ENCODE measurements at regions not wholly inside any gene's neighbourhood (a gene's known extent, or its start where the extent isn't known, plus 50 kb on each side); places are given as distances from the start of the nearest gene placed in this dataset.
A peak's percentile ranks its signal among the peaks of the same experiment; 100 is the strongest.

- no peak for DNase-seq
Observed at GRCh38 chr11:35868491-35868890, 75.4 kb upstream of the LDLRAD3 start.

- DNase-seq = no peak
Observed at GRCh38 chr11:35873721-35874120, 70.1 kb upstream of the LDLRAD3 start.

- DNase-seq = no peak
Observed at GRCh38 chr11:35874751-35875450, 69.0 kb upstream of the LDLRAD3 start.

- no peak for DNase-seq
Observed at GRCh38 chr11:35875466-35875865, 68.4 kb upstream of the LDLRAD3 start.

- DNase-seq = no peak
Observed at GRCh38 chr11:35876786-35877185, 67.1 kb upstream of the LDLRAD3 start.

GRCh38 chr11:35878741-35879140 lies 65.1 kb upstream of the LDLRAD3 start:
- DNase-seq = no peak

- no peak for DNase-seq
Observed at GRCh38 chr11:35879361-35879760, 64.5 kb upstream of the LDLRAD3 start.

- DNase-seq = no peak
Observed at GRCh38 chr11:35886759-35887158, 57.1 kb upstream of the LDLRAD3 start.

GRCh38 chr11:35887737-35888136 lies 56.1 kb upstream of the LDLRAD3 start:
- DNase-seq = no peak

- no peak for DNase-seq
Observed at GRCh38 chr11:35888961-35889360, 54.9 kb upstream of the LDLRAD3 start.

- DNase-seq = no peak
Observed at GRCh38 chr11:35891096-35891495, 52.8 kb upstream of the LDLRAD3 start.

- no peak for DNase-seq
Observed at GRCh38 chr11:35892166-35892565, 51.7 kb upstream of the LDLRAD3 start.

- peak; percentile 93 for DNase-seq
Observed at GRCh38 chr11:35893796-35894475, 49.9 kb upstream of the LDLRAD3 start.
